HG03064 (cell line): ENCODE measurements at regions not wholly inside any gene's neighbourhood (a gene's known extent, or its start where the extent isn't known, plus 50 kb on each side); places are given as distances from the start of the nearest gene placed in this dataset.

Experiments
- ATAC-seq: cut with Tn5 transposase; IDR thresholded peaks from one replicate; pipeline ENCODE4 v1.9.1; 2021; ENCODE audit warnings: low read depth; ENCODE audit not compliant: unreplicated experiment

DNA sequence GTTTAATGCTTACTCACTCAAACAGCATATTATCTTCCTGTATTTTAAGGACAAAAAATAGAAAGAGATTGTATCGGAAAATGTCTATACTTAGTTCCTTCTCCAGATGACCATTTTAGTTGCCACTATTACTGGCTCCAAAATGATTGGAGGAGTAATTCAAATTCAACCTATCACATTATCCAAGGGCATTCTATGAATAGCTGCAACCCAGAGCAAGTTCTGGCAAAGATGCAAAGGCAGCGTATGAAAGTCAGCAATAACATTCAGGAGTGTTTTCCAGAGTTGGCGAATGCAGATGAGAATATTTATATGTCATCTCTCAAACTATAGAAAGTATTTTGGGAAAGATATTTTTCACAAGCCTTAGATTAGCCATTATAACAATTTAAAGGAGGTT, 389.8 kb upstream of the ADGRL2 start:
- ATAC-seq: no peak

DNA sequence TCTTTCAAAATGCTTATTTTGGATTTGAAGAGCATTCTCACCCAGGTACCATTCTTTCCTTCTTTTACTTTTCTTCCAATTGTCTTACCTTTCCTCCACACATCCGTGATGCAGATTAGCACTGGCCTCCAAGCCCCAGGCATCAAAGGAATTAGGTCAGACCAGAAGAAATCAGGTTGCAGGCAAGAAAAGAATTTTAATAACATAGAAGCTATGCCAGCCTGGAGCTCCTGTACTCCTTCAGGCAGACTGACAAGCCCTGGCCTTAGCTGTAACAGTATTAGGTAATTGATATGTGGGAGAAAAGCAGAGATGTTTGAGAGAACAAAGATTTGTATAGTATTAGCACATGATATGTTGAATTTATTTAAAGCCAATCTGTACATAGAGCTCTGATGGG, 390.4 kb upstream of the ADGRL2 start:
- no peak for ATAC-seq

DNA sequence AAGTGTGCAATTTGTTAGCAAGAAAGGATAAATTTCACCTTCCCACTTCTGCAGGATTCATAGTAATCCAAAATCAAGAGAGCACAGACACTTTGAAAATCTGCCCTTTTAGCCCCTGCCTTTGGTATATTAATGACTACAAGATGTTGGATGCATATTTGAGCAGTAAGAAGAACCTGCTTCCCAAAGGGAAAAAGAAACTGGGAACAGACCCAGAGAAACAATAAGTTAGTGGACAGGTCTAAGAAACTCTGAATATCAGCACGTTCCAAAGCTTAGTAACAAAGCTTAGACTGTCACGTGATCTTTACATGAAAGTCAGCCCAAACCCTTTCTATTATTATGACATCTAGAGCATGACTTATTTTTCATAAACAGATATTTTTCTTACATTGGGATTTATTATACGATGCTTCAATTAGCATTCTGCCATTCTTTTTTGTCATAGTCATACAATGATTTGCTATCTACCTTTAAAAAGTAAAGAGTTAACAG, 390.9 kb upstream of the ADGRL2 start:
- no peak for ATAC-seq

DNA sequence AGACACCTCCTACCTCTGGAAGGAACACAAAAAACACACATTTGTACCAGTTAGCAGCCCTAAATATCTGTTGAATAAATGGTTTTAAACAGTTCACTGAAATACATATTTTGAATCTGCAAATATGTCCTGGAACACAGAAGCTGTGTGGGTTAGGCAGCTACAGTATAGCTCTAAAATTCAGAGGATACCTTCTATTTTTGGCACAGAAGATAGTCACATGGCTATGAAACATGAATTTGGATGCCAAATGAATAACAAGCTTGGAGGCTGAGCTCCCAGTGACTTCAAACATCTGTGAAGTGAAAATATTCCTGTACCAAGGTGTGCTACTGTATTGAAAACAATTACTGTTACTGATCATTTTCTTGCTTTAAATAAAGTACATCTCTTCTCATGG, 391.5 kb upstream of the ADGRL2 start:
- no peak for ATAC-seq

DNA sequence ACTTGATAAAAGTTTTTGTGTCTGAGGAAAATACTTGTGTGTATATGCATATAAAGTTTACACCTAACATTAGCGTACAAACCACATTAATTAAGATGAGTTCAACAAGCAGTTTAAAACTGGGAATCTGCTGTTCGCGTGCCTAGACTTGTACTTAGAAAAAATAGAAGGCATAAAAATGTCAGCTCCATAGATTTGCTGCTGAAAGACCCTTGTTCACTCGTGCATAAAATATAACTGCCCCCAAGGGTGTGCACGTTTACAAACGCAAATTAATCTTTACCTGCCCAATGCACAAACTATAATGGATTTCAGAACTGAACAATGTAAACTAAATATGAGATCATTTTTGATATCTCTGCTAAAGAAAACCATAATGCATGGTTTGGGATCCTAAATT, 392.3 kb upstream of the ADGRL2 start:
- ATAC-seq: no peak

DNA sequence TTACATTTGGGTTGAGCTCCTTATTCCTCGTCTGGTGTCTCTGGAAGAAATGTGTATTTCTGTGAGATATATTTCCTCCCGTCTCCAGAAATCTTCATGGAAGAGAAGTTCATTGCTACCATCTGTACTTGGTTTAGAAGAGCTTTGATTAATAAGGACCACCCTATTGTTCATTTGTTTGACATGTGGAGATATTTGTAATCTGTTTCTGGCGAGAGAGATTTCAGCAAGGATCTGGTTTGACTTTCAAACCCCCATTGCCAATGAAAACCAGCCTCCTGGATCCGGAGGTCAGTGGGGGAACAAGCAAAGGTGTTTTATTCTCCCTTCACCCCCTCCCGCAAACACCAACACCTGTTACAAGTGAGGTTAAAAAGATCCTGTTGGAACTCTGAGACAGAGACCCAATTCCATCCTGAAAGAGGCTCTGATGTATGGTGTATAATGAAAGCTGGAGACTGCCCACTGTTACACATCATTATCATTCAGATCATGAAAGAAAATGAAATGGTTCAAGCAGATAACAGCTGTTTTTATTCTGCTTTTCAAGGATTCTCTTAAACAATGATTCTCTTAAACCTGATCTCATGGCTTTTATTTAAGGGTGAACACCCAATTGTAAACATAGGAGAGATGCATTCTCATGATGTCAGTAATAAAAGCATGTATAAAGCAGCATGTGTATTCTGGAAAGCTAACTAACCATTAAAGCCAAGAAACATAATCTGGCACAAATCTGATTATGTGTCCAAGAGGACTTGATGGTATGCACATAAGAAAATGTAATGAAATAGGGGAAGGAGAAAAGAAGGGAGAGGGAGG, 393.5 kb upstream of the ADGRL2 start:
- ATAC-seq: no peak

DNA sequence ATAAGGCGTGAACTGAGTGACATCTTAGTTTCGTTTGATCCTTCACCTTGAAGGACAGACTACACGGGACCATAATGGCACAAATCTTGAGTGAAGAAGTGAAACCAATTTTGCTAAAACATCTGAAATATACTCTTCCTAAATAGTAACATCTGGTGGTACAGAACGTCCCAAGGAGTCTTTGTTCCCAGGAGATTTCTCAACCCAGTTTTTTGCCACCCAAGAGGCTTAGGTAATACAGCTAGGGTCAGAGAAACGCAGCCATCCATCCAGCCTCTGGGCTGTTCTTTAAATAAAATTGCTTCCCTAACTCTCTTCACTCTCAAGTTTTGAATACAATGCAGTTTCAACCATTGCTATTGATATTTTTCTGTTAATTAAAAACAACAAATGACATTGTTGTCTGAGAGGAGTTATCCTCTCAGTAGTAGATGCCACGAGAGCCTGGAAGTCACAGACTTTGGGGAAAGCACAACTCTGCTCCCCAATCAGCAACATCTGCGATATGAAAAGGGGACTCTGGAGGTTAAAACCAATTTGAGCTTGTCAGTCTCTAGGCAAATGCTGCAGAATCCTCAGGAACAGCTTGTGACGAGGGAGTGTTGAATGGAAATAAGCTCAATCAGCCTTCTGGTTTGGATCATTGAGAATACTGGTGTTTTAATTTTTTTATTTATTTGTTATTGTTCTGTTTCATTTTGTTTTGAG, 394.3 kb upstream of the ADGRL2 start:
- no peak for ATAC-seq

DNA sequence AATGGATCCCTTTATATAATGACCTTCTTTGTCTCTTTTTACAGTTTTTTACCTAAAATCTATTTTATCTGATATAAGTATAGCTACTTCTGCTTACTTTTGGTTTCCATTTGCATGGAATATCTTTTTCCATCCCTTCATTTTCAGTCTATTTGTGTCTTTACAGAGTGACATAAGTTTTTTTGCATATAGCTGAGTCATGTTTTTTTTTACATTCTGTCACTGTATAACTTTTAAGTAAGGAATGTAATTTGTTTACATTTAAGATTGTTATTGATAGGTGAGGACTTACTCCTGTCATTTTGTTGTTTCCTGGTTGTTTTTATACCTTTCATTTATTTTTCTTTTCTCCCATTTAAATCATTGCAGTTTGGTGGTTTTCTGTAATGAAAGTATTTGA, 402.7 kb upstream of the ADGRL2 start:
- ATAC-seq: no peak

DNA sequence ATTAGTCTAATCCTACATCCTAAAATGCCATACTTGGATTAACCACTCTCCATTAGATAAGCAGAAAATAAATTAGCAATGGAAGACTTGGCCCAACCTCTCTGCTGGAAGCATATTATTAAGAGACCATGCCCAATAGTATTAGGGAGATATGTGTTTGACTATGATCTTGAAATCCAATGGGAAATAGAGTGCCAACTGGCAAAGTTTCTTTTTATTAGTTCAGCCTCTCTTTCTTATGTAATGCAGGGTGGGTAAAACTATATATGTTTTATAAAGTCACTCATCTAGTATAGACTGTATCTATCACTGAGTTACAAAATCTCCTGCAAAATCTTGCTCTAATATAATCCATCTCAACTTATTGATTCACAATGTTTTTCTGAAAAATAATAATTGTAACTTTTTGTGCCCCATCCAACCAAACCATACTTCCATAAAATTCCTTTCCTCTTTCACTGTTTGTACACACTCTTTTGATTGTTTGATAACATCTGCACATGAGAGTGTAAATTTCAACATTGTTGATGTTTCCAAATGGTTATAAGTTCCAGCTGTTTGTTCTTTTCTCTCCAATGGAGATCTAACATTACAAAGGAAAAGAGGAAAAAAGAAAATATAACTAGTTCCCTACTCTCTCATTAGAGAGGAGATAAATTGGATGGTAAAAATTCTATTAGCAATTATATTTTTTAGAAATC, 408.1 kb upstream of the ADGRL2 start:
- no peak for ATAC-seq

DNA sequence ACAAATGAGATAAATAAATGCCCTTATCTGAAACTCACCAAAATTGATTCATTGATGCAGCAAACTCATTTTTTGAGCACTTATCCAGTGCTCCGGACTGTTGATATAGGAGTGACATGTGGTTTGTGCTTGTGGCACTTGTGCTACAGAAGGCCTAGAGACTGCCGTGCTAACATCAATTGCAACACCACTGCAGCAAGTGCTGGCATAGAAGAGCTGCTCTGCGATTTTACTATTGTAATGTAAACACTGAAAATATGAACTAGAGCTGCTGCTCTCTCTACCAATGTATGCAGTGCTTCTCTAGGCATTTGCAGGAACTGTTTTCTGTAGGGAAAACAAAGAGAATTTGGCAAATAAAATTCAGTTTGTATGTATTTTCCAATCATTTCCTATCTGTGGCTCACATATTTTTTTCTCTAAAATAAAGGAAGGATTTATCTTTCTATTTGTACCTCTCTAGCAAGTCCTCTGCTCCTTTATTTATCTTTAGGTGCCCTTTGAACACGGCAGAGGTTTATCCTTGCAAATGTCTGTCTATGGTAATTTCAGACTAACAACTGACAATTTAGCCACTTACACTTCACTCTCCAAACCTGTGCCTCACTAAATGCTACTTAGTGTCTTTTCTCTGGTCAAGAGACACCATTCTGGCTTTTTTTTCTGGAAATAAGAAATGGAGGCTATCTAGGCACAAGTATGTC, 409.5 kb upstream of the ADGRL2 start:
- no peak for ATAC-seq

DNA sequence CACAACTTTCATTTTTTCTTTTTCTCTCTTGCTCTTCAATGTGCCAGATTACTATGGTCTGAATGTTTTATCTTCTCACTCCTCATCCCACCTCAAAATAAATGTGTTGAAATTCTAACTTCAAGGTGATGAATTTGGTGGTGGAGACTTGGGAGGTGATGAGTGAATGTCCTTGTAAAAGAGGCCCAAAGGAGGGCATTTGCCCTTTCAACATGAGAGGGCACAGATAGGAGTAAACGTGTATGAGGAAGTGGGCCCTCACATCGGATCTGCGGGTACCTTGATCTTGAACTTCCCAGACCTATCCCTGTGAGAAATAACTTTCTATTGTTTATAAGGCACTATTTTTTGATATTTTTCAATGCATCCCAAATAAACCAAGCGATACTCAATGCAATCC, 412.3 kb upstream of the ADGRL2 start:
- ATAC-seq: no peak

DNA sequence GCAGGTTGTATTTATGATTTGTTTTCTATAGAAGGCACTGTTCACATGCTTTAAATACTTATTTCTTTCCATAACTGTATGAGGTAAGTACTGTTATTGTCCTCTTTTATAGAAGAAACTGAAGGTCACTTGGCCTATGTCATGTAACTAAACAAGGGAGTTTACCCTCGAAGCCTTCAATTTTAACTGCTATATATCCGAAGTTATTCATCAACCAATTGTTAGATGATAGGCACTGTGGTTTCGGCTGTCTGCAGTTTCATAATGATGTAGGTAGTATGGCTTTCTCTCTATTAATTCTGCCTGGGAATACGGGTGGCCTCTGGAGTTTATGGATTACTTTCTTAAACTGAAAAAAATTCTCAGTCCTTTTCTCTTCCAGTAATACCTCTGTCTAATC, 413.3 kb upstream of the ADGRL2 start:
- no peak for ATAC-seq

DNA sequence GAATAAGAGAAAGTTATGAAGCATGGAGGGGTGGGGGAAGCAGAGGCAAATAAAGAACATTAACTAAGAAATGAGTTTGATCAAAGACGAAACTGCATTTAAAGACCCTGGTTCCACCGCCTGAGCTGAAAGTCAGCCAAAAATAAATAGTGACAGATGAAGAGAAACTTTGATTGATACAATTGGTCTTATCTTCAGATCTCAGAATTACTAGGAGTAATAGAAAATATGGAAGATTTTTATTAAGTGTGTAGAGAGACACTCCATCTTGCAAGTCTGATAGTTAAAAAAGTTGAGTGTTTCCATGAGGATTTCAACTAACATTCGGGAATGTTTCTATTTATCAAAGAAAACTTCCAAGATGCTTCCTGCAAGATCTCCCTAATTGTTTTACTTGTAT, 418.2 kb upstream of the ADGRL2 start:
- no peak for ATAC-seq

DNA sequence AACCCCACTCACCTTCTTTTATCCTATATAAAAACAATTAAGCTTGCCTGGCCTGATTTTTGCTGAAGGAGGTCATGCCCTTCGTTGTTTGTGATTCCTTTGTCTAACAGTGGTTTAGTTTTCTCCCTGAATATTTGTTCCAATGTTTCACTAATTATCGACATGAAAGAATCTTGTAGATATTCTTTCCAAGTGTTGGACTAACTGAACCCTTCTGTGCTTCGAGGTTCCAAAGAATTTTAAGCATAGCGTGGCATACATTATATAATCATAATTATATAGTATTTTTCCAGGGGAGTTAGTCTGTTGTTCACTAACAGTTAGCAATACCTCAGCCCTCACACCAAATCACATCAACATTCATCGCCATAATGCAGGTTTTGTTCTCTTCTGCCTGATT, 418.9 kb upstream of the ADGRL2 start:
- ATAC-seq: no peak

DNA sequence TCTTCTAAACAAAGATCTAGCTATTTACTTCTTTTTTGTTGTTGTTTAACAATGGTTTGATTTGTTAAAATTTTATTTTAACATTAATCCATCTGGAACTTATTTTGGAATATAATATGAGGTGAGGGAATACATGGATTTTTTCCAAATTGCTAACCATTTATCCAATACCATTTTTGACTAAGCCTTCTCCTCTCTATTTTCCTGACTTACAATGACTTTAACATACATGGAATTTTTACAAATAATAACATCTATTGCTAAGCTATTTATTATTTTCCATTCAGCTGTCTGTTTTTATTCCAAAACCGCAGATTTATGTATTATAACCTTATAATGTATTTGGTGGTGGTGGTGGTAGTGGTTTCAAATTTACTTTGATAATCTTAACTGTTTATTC, 420.3 kb upstream of the ADGRL2 start:
- ATAC-seq: no peak

DNA sequence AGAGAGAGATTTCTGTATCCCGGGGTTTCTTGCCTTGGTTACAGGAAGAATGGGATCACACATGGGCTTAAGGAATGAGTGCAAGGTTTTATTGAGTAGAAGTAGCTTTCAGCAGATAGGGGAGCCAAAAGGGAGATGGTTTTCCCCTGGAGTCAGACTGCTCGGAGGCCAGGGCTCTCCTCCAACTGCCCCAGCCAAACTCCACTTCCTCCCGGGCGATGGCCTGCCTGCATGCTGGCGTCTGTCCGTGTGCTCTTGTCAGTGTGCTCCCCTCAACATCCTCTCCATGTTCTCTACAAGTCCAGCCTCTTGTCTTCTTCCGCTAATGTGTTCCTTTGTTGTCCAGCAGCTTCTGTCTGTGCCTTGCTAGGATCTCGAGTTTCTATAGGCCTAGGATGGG, 421.3 kb upstream of the ADGRL2 start:
- ATAC-seq: no peak

DNA sequence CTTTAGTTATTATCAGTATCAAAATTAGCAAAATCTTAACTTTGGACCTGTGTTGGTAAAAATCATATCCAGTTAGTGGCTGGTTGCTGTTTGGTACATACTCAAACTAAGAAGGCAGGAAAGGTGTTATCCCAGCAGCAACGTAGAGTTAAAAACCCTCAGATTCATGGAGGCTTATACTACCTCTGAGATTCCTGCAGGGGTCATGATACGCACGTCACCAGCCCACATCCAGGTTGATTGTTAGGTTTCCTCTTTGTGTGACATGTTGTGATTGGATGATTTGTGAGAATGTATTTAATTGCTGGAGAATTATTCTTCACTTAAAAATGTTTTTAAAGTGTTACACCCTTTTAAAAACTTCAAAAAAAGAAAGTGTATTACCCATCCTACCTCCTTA, 423.3 kb upstream of the ADGRL2 start:
- ATAC-seq: no peak

DNA sequence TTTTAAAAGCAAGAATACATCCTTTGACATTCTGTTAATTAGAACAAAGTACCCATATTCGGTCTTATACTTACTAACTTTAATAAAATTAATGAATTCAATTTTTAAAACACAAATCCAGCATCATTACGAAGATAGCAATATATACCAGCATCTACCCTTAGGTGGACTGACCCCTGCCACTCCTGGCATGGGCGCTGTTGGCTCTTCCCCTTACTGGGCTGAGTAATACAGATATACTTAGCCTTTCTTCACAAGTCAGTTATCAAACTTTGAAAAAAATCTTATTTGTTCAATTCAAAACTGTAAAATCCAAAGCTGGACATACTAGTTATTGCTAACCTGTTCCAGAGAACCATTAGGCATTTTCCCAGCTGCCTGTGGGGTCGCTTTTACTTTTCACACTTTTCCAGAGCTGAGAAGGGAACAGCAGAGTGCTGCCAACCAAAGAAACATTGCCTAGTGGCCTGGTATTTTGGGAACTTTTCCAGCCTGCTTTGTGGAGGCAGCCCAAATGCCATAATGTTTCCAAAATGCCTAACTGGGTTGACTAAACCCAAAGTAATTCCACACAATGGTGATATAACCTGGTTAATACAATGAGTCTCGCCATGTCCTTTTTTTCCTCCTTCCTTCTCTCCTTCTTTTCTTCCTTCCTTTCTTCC, 424.7 kb upstream of the ADGRL2 start:
- no peak for ATAC-seq

DNA sequence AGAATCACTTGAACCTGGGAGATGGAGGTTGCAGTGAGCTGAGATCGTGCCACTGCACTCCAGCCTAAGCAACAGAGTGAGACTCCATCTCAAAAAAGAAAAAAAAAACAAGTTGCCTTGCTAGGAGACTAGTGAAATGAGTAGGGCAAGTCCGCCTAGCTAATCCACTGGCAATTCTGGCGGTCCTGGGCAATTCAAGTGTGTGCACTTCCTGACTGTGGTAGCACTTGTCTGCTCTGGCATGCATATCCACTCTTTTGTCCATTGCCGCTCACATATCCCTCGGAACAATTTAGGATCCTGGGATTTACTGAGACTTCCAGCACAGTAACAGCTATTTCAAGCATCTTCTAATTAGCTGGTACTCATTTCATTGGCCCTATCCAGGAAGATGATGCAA, 426.3 kb upstream of the ADGRL2 start:
- ATAC-seq: no peak

DNA sequence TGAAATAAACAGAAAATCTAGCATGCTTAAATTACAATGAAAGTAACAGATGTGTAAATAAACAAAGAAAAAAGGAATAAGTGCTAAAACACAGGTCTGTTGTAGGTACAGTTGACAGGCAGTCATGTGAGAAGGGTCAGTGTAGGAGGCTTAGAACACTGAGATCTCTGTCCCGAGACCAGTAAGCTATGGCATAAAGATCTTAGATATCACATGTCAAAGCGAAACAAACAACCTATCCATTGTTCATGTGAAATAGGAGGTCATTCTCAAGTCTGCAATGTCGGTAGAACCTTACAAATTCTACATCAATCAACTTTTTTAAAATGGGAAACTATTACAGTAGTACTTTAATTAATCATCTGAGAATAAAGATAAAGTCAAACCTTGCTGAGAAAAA, 428.9 kb upstream of the ADGRL2 start:
- ATAC-seq: no peak
